Iris pigment epithelial cell (primary cell): ENCODE measurements at regions not wholly inside any gene's neighbourhood (a gene's known extent, or its start where the extent isn't known, plus 50 kb on each side); places are given as distances from the start of the nearest gene placed in this dataset.
A peak's percentile ranks its signal among the peaks of the same experiment; 100 is the strongest.
"Not testable (repeated sequence)": the region's sequence is repeated elsewhere in the genome, so short reads cannot be mapped to it uniquely, and the experiment has no call there.

Experiments used
- DNase-seq: peaks from one replicate; pipeline ENCODE4 v3.0.0-alpha.2; 2011; ENCODE audit warnings: low read depth

GRCh38 chr6:6091608-6092002 lies 84.9 kb upstream of the NRN1 start:
- no peak for DNase-seq

- DNase-seq, result no peak
Observed at GRCh38 chr6:6090861-6091607, 84.3 kb upstream of the NRN1 start.

- no peak for DNase-seq
Observed at GRCh38 chr6:6085928-6086668, 79.4 kb upstream of the NRN1 start.

- no peak for DNase-seq
Observed at GRCh38 chr6:6080975-6081374, 74.2 kb upstream of the NRN1 start.

GRCh38 chr6:6074190-6074589 lies 67.5 kb upstream of the NRN1 start:
- DNase-seq, result no peak

- not testable (repeated sequence) for DNase-seq
Observed at GRCh38 chr6:6068157-6068556, 61.4 kb upstream of the NRN1 start.

GRCh38 chr6:6058054-6058444 lies 51.3 kb upstream of the NRN1 start:
- no peak for DNase-seq

GRCh38 chr6:6057442-6058053 lies 50.8 kb upstream of the NRN1 start:
- peak; percentile 28 for DNase-seq
